Dermis microvascular lymphatic vessel endothelial cell (primary cell): ENCODE measurements at regions not wholly inside any gene's neighbourhood (a gene's known extent, or its start where the extent isn't known, plus 50 kb on each side); places are given as distances from the start of the nearest gene placed in this dataset.

Experiments
- DNase-seq, 2 donors: peaks; one replicate each; pipeline versions ENCODE4 v3.0.0 to v3.0.0-alpha.2; 2010; ENCODE audit warnings: low read depth in 2 of 2

DNA sequence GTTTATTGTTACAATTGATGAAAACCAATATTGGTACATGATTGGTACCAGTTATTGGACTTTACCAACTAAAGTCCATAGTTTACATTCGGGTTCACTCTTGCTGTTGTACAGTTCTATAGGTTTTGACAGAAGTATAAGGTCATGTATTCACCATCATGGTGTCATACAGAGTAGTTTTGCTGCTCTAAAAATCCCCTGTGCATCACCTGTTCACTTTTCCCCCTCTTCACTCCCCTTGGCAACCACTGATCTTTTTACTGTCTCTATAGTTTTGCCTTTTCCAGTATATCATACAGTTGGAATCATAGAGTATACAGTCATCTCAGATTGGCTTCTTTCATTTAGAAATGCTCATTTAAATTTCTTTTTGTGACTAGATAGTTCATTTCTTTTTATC lies 51.2 kb upstream of the MED4 start:
- DNase-seq: no peak
